ENCODE measurements at regions not wholly inside any gene's neighbourhood (a gene's known extent, or its start where the extent isn't known, plus 50 kb on each side); places are given as distances from the start of the nearest gene placed in this dataset.

GRCh38 chr14:104278214-104278534, 139.8 kb downstream of the KIF26A start:
- Histone ChIP-seq H3K27me3 (peaks cover 5% of the 10 kb centered on the region), H3K27ac (no peak overlapping the region), H3K9me3 (no peaks in the 10 kb centered on the region), H3K36me3 (no peaks in the 10 kb centered on the region), H3K4me3 (no peak overlapping the region), H3K4me1 (peaks cover 5% of the 10 kb centered on the region)
- ATAC-seq (no peak), DNase-seq (no peak)
- TF ChIP-seq CTCF (IDR thresholded peaks at IDR 0.05): no peak
- intact Hi-C loops (cut with DNase I): no loop called here

- Histone ChIP-seq H3K27me3 (peaks cover 5% of the 10 kb centered on the region), H3K4me3 (no peak overlapping the region), H3K9me3 (no peaks in the 10 kb centered on the region), H3K27ac (no peak overlapping the region), H3K36me3 (no peaks in the 10 kb centered on the region), H3K4me1 (peaks cover 1% of the 10 kb centered on the region)
- ATAC-seq (no peak), DNase-seq (peak; percentile 52)
- intact Hi-C loops (cut with DNase I): no loop called here
- no peak for TF ChIP-seq CTCF (IDR thresholded peaks at IDR 0.05)
These were observed 141.9 kb downstream of the KIF26A start for GRCh38 chr14:104280085-104280901.

GRCh38 chr14:104280902-104281767, 142.7 kb downstream of the KIF26A start:
- H3K9me3 ChIP-seq: no peaks in the 10 kb centered on the region
- TF ChIP-seq CTCF (IDR thresholded peaks at IDR 0.05): no peak
- no peak overlapping the region for H3K27ac ChIP-seq
- intact Hi-C loops (cut with DNase I): no loop called here
- H3K36me3 ChIP-seq: no peaks in the 10 kb centered on the region
- DNase-seq (peak; percentile 53), ATAC-seq (no peak)
- peaks cover 5% of the 10 kb centered on the region for H3K27me3 ChIP-seq
- no peaks in the 10 kb centered on the region for H3K4me1 ChIP-seq
- no peak overlapping the region for H3K4me3 ChIP-seq

GRCh38 chr14:104281768-104282301, 143.4 kb downstream of the KIF26A start:
- Histone ChIP-seq H3K27me3 (peaks cover 5% of the 10 kb centered on the region), H3K27ac (no peak overlapping the region), H3K4me3 (no peak overlapping the region), H3K36me3 (no peaks in the 10 kb centered on the region), H3K9me3 (no peaks in the 10 kb centered on the region), H3K4me1 (no peaks in the 10 kb centered on the region)
- DNase-seq: peak; percentile 54
- no peak for ATAC-seq
- intact Hi-C loops (cut with DNase I): no loop called here
- TF ChIP-seq CTCF (IDR thresholded peaks at IDR 0.05): no peak

GRCh38 chr14:104282332-104283196, 144.2 kb downstream of the KIF26A start:
- no peak for TF ChIP-seq CTCF (IDR thresholded peaks at IDR 0.05)
- Histone ChIP-seq H3K4me3 (no peak overlapping the region), H3K4me1 (no peaks in the 10 kb centered on the region), H3K27ac (no peak overlapping the region), H3K36me3 (no peaks in the 10 kb centered on the region), H3K9me3 (no peaks in the 10 kb centered on the region), H3K27me3 (peaks cover 5% of the 10 kb centered on the region)
- ATAC-seq (no peak), DNase-seq (peak; percentile 39)
- intact Hi-C loops (cut with DNase I): no loop called here
